Stomach (tissue), 8 donors: ENCODE measurements at regions not wholly inside any gene's neighbourhood (a gene's known extent, or its start where the extent isn't known, plus 50 kb on each side); places are given as distances from the start of the nearest gene placed in this dataset.

Experiments
- DNase-seq, 2 donors: peaks; one replicate each; pipeline versions ENCODE4 v3.0.0 to v3.0.0-alpha.2; 2013 to 2019
- H3K27ac ChIP-seq, 5 donors: fragments of 200-600 bp in 4 of 5; sonication (generic) in 4 of 5; one replicate each; pipeline ENCODE4 v1.5.1; 2013 to 2019; ENCODE audit warnings: mild to moderate bottlenecking in 1 of 5, moderate library complexity in 1 of 5
- H3K27me3 ChIP-seq, 3 donors: fragments of 200-600 bp; sonication (generic); one replicate each; pipeline ENCODE4 v1.5.1; 2017 to 2019; ENCODE audit warnings: mixed run types in 1 of 3
- H3K36me3 ChIP-seq, 4 donors: fragments of 200-600 bp; sonication (generic); 1 replicate in 3 of 4; 2 replicates in 1 of 4; pipeline ENCODE4 v1.5.1; 2016 to 2019
- H3K4me1 ChIP-seq, 4 donors: fragments of 200-600 bp; sonication (generic); one replicate each; pipeline ENCODE4 v1.5.1; 2016 to 2019
- H3K4me3 ChIP-seq, 4 donors: fragments of 200-600 bp; sonication (generic) in 3 of 4; one replicate each; pipeline ENCODE4 v1.5.1; 2016 to 2019; ENCODE audit warnings: mild to moderate bottlenecking in 1 of 4
- H3K9me3 ChIP-seq, 4 donors: fragments of 200-600 bp; sonication (generic); one replicate each; pipeline ENCODE4 v1.5.1; 2016 to 2019
- CTCF ChIP-seq, 7 experiments: fragments of 450-650 bp in 4 of 7; fragments of 200-600 bp in 3 of 7; sonication (generic) in 3 of 7; IDR thresholded peaks; one replicate each; pipeline ENCODE4 v1.5.1; 2016 to 2019; ENCODE audit warnings: antibody characterized with exemption in 7 of 7, control low read depth in 2 of 7, mild to moderate bottlenecking in 1 of 7
- EP300 ChIP-seq: sonication (generic); formaldehyde crosslinking; IDR thresholded peaks from one replicate; pipeline ENCODE4 v1.6.1; 2017; ENCODE audit warnings: antibody characterized with exemption
- POLR2A ChIP-seq, 4 donors: fragments of 450-650 bp; IDR thresholded peaks; one replicate each; pipeline ENCODE4 v1.6.1; 2016; ENCODE audit warnings: antibody characterized with exemption in 4 of 4, control low read depth in 2 of 4, mild to moderate bottlenecking in 1 of 4, moderate library complexity in 1 of 4
- POLR2AphosphoS5 ChIP-seq, 3 donors: sonication (generic); formaldehyde crosslinking; IDR thresholded peaks; one replicate each; pipeline ENCODE4 v1.6.1; 2016; ENCODE audit warnings: antibody characterized with exemption in 3 of 3
- WGBS, 5 donors: extraction: QIAGEN DNeasy Blood & Tissue Kit in 3 of 5; methylation state at CpG; one replicate each; pipeline versions ENCODE4 v1.1.5 to v1.1.7; 2013 to 2018; 5-methylcytosine and 5-hydroxymethylcytosine counted together
- intact Hi-C: fragments of 100-400 bp; cut with DNase I; formaldehyde crosslinking; loops from one replicate; pipeline ENCODE4 v1.15.1; 2023; ENCODE audit warnings: low total_unique reads
- donor health status: healthy with polysubstance abuse.
- donor health status: Bipolar disorder and iron deficiency.
- donor health status: healthy.

- Histone ChIP-seq H3K4me3 (no peak overlapping the region), H3K27ac (no peak overlapping the region), H3K36me3 (no peaks in the 10 kb centered on the region), H3K9me3 (no peaks in the 10 kb centered on the region), H3K27me3 (no peaks in the 10 kb centered on the region), H3K4me1 (no peaks in the 10 kb centered on the region)
- no peak for TF ChIP-seq EP300
- no peak for TF ChIP-seq CTCF (IDR thresholded peaks at IDR 0.05)
- no peak for TF ChIP-seq POLR2AphosphoS5 (IDR thresholded peaks at IDR 0.05)
- no peak for TF ChIP-seq POLR2A (IDR thresholded peaks at IDR 0.05)
- intact Hi-C loops = no loop called here
- DNase-seq = no peak
These were observed 301.6 kb upstream of the LRATD1 start for GRCh38 chr2:14330884-14331283.

- H3K4me3 ChIP-seq = no peak overlapping the region
- H3K36me3 ChIP-seq = no peaks in the 10 kb centered on the region
- WGBS, 5 donors = 46 to 69% (median 50%) methylated on average over 2 of the region's 2 CpGs
- TF ChIP-seq POLR2AphosphoS5 (IDR thresholded peaks at IDR 0.05) = no peak
- TF ChIP-seq POLR2A (IDR thresholded peaks at IDR 0.05) = no peak
- no peak for TF ChIP-seq EP300
- no peak for TF ChIP-seq CTCF (IDR thresholded peaks at IDR 0.05)
- H3K4me1 ChIP-seq = no peaks in the 10 kb centered on the region
- H3K9me3 ChIP-seq = peaks cover 0 to 11% (median 3%) of the 10 kb centered on the region in 4 donors
- H3K27ac ChIP-seq = no peak overlapping the region
- no peaks in the 10 kb centered on the region for H3K27me3 ChIP-seq
- no peak for DNase-seq
- intact Hi-C loops = no loop called here
These were observed 295.6 kb upstream of the LRATD1 start for GRCh38 chr2:14336759-14337382.

- no peak overlapping the region for H3K4me3 ChIP-seq
- intact Hi-C loops = no loop called here
- H3K27ac ChIP-seq = no peak overlapping the region
- peaks cover 0 to 11% (median 3%) of the 10 kb centered on the region in 4 donors for H3K9me3 ChIP-seq
- H3K27me3 ChIP-seq = no peaks in the 10 kb centered on the region
- no peak for DNase-seq
- TF ChIP-seq POLR2A (IDR thresholded peaks at IDR 0.05) (no peak), EP300 (no peak), POLR2AphosphoS5 (IDR thresholded peaks at IDR 0.05) (no peak), CTCF (IDR thresholded peaks at IDR 0.05) (no peak)
- H3K4me1 ChIP-seq = no peaks in the 10 kb centered on the region
- H3K36me3 ChIP-seq = no peaks in the 10 kb centered on the region
- 70 to 87% (median 82%) methylated on average over 3 of the region's 3 CpGs for WGBS, 5 donors
These were observed 291.8 kb upstream of the LRATD1 start for GRCh38 chr2:14340703-14341102.

GRCh38 chr2:14342313-14342712 lies 290.2 kb upstream of the LRATD1 start:
- Histone ChIP-seq H3K4me3 (no peak overlapping the region), H3K27ac (no peak overlapping the region), H3K27me3 (no peaks in the 10 kb centered on the region), H3K36me3 (no peaks in the 10 kb centered on the region), H3K4me1 (no peaks in the 10 kb centered on the region), H3K9me3 (peaks cover 0 to 11% (median 3%) of the 10 kb centered on the region in 4 donors)
- TF ChIP-seq EP300 (no peak), POLR2A (IDR thresholded peaks at IDR 0.05) (no peak), POLR2AphosphoS5 (IDR thresholded peaks at IDR 0.05) (no peak), CTCF (IDR thresholded peaks at IDR 0.05) (no peak)
- intact Hi-C loops = no loop called here
- DNase-seq = no peak
- 80 to 98% (median 94%) methylated on average over 3 of the region's 3 CpGs for WGBS, 5 donors
